ENCODE measurements at regions not wholly inside any gene's neighbourhood (a gene's known extent, or its start where the extent isn't known, plus 50 kb on each side); places are given as distances from the start of the nearest gene placed in this dataset.
"Not testable (repeated sequence)": the region's sequence is repeated elsewhere in the genome, so short reads cannot be mapped to it uniquely, and the experiment has no call there.

DNA sequence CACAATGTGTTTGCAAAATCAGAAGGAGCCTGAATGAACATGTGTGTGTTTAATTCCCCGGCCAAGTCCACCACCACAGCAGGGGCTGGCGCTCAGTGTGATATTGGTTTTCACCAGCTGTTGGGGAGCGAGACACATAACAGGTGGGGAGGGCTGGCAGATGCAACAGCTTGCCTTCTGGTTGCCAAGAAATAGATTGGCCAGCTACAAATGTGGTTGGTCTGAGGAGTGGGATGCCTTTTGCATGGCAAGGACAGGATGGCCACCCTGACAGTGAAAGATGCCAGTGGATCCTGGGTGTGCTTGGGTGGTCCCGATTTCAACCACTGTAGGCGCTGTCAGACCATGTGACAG is 292.5 kb upstream of the FZD8 start:
- Histone ChIP-seq H3K27me3 (replicated peaks in 1 of 2; ENCODE audit: control insufficient read depth in 2 of 2, extremely low read depth in 1 of 2, insufficient read depth in 2 of 2, low read length in 1 of 2) (no peaks in the 10 kb centered on the region), H3K9me3 (no peaks in the 10 kb centered on the region), H3K4me1 (ENCODE audit: control insufficient read depth in 1 of 2, extremely low read depth in 1 of 2, insufficient read depth in 2 of 2, low read length in 2 of 2) (no peaks in the 10 kb centered on the region), H3K4me3 (ENCODE audit: control insufficient read depth in 1 of 2, extremely low read depth in 1 of 2, low read length in 1 of 2) (no peak overlapping the region), H3K27ac (ENCODE audit: low read length) (no peak overlapping the region), H3K36me3 (ENCODE audit: control insufficient read depth in 2 of 2, extremely low read depth in 1 of 2, insufficient read depth in 1 of 2, low read length in 1 of 2) (no peaks in the 10 kb centered on the region)
- DNase-seq: no peak
- H3K27me3 Mint-ChIP-seq: no peaks in the 10 kb centered on the region
- CTCF ChIA-PET: no interaction called here
- H3K9me3 Mint-ChIP-seq: peaks cover 3 to 19% (median 7%) of the 10 kb centered on the region in 3 donors
- no peak overlapping the region for H3K4me3 Mint-ChIP-seq
- ATAC-seq (replicated peaks in 1 of 4): no peak
- H3K36me3 Mint-ChIP-seq: no peaks in the 10 kb centered on the region
- no peaks in the 10 kb centered on the region for H3K4me1 Mint-ChIP-seq
- H3K27ac Mint-ChIP-seq: no peak overlapping the region
- POLR2A ChIA-PET: no interaction called here
- 83% methylated on average over 3 of the region's 5 CpGs for WGBS (ENCODE audit: insufficient coverage)

DNA sequence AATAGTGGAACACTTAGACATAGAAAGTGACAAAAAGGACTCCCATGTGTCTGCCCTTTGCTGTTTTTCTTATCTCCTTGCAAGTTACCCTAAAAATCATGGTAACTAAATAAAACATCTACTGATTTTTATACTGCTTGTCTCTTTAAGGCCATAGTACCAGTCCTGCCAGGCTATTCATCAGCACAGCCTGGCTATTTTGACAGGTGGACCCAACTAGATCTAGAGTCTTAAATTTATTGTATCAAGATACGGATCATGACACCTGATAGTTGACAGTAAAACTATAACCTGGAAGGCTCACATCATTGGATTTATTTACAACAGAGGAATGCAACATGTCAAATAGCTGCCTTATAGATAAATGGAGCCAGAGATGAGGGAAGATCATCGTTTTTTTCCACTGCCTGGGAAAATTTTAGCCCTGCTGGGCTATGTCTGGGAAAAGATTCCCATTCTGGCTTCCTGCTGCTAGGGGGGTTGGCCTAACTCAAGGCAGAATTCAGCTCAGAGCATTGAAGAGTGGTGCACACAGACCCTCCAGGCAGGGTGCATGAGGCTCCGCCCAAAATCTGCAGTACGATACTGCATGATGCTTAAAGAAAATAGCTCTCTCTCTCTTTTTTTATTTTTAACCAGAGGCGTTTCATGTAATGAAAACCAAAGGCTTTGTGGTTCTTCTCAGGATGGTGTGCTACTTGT is 292.0 kb upstream of the FZD8 start:
- H3K4me1 ChIP-seq (ENCODE audit: control insufficient read depth in 1 of 2, extremely low read depth in 1 of 2, insufficient read depth in 2 of 2, low read length in 2 of 2): no peaks in the 10 kb centered on the region
- no peak for ATAC-seq (replicated peaks in 1 of 4)

DNA sequence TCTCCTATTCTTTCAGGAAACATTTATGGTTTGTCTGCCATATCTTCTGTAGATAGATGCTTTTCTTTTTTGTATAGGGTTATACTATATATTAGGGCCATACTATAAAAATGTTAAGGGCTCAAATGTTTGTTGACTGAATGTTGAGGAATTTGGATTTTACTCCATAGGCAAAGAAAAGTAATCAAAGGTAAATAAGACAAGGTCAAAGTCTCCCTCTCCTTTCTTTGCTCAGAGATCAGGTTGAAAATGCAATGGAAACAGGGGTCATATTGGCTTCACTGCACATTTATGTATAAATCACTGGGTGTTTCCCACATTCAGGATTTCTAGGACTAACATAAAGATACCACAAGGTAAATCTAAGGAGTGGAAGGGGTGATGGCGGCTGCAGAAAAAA is 291.4 kb upstream of the FZD8 start:
- no peaks in the 10 kb centered on the region for H3K27me3 Mint-ChIP-seq
- Histone ChIP-seq H3K36me3 (ENCODE audit: control insufficient read depth in 2 of 2, extremely low read depth in 1 of 2, insufficient read depth in 1 of 2, low read length in 1 of 2) (no peaks in the 10 kb centered on the region), H3K27me3 (replicated peaks in 1 of 2; ENCODE audit: control insufficient read depth in 2 of 2, extremely low read depth in 1 of 2, insufficient read depth in 2 of 2, low read length in 1 of 2) (no peaks in the 10 kb centered on the region), H3K4me3 (ENCODE audit: control insufficient read depth in 1 of 2, extremely low read depth in 1 of 2, low read length in 1 of 2) (no peak overlapping the region), H3K9me3 (no peaks in the 10 kb centered on the region), H3K4me1 (ENCODE audit: control insufficient read depth in 1 of 2, extremely low read depth in 1 of 2, insufficient read depth in 2 of 2, low read length in 2 of 2) (no peaks in the 10 kb centered on the region), H3K27ac (ENCODE audit: low read length) (no peak overlapping the region)
- H3K36me3 Mint-ChIP-seq: no peaks in the 10 kb centered on the region
- ATAC-seq (replicated peaks in 1 of 4) (no peak), DNase-seq (no peak)
- CTCF ChIA-PET: no interaction called here
- POLR2A ChIA-PET: no interaction called here
- no CpG with 5 or more reads among the region's 1 CpG for WGBS (ENCODE audit: insufficient coverage)
- H3K4me3 Mint-ChIP-seq: no peak overlapping the region
- H3K4me1 Mint-ChIP-seq: no peaks in the 10 kb centered on the region
- H3K9me3 Mint-ChIP-seq: peaks cover 3 to 19% (median 7%) of the 10 kb centered on the region in 3 donors
- no peak overlapping the region for H3K27ac Mint-ChIP-seq

More for the DNA sequence above, 292.0 kb upstream of the FZD8 start:
- no peaks in the 10 kb centered on the region for H3K27me3 ChIP-seq (replicated peaks in 1 of 2; ENCODE audit: control insufficient read depth in 2 of 2, extremely low read depth in 1 of 2, insufficient read depth in 2 of 2, low read length in 1 of 2)
- CTCF ChIA-PET: no interaction called here
- Mint-ChIP-seq H3K27ac (no peak overlapping the region), H3K27me3 (no peaks in the 10 kb centered on the region), H3K4me1 (no peaks in the 10 kb centered on the region), H3K4me3 (no peak overlapping the region), H3K9me3 (peaks cover 3 to 19% (median 7%) of the 10 kb centered on the region in 3 donors), H3K36me3 (no peaks in the 10 kb centered on the region)
- no peaks in the 10 kb centered on the region for H3K36me3 ChIP-seq (ENCODE audit: control insufficient read depth in 2 of 2, extremely low read depth in 1 of 2, insufficient read depth in 1 of 2, low read length in 1 of 2)
- DNase-seq: no peak
- H3K9me3 ChIP-seq: no peaks in the 10 kb centered on the region
- no peak overlapping the region for H3K27ac ChIP-seq (ENCODE audit: low read length)
- WGBS (ENCODE audit: insufficient coverage): no CpG with 5 or more reads among the region's 5 CpGs
- no peak overlapping the region for H3K4me3 ChIP-seq (ENCODE audit: control insufficient read depth in 1 of 2, extremely low read depth in 1 of 2, low read length in 1 of 2)
- POLR2A ChIA-PET: no interaction called here

DNA sequence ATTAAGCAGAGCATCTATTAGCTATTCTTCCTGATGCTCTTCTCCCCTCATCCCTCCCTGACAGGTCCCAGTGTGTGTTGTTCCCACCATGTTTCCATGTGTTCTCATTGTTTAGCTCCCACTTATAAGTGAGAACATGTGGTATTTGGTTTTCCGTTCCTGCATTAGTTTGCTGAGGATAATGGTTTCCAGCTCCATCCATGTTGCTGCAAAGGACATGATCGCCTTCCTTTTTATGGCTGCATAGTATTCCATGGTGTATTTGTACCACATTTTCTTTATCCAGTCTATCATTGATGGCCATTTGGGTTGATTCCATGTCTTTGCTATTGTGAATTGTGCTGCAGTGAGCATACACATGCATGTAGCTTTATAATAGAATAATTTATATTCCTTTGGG is 287.9 kb upstream of the FZD8 start:
- DNase-seq; H3K4me1 ChIP-seq (ENCODE audit: control insufficient read depth in 1 of 2, extremely low read depth in 1 of 2, insufficient read depth in 2 of 2, low read length in 2 of 2); POLR2A ChIA-PET; H3K4me1 Mint-ChIP-seq; CTCF ChIA-PET; H3K36me3 Mint-ChIP-seq; H3K9me3 Mint-ChIP-seq; H3K4me3 Mint-ChIP-seq; H3K4me3 ChIP-seq (ENCODE audit: control insufficient read depth in 1 of 2, extremely low read depth in 1 of 2, low read length in 1 of 2); H3K36me3 ChIP-seq (ENCODE audit: control insufficient read depth in 2 of 2, extremely low read depth in 1 of 2, insufficient read depth in 1 of 2, low read length in 1 of 2); H3K27me3 Mint-ChIP-seq; ATAC-seq (replicated peaks in 1 of 4); H3K27ac ChIP-seq (ENCODE audit: low read length); H3K27me3 ChIP-seq (replicated peaks in 1 of 2; ENCODE audit: control insufficient read depth in 2 of 2, extremely low read depth in 1 of 2, insufficient read depth in 2 of 2, low read length in 1 of 2); H3K27ac Mint-ChIP-seq; H3K9me3 ChIP-seq: not testable (repeated sequence)
- WGBS (ENCODE audit: insufficient coverage): no CpG with 5 or more reads among the region's 2 CpGs

DNA sequence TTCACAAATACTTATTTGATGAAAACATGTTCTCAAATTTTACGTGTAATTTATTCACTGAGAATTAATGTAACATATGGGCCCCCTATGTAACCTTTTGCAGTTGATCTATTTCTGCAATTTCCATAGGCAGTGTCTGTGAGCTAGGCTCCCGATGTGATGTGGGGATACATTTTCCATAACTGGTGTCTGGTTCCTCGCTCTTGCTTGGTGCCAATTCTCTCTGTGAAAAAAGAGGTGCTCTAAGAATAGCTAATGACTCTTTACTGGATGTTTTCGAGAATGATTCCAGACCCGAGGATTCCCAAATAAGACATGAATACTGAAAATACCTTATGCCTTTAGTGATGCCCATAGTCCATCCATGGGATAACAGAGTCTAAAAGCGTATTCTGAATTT is 286.7 kb upstream of the FZD8 start:
- ATAC-seq (replicated peaks in 1 of 4) (no peak), DNase-seq (no peak)
- ChIA-PET POLR2A (no interaction called here), CTCF (no interaction called here)
- H3K4me3 Mint-ChIP-seq: no peak overlapping the region
- Histone ChIP-seq H3K36me3 (ENCODE audit: control insufficient read depth in 2 of 2, extremely low read depth in 1 of 2, insufficient read depth in 1 of 2, low read length in 1 of 2) (no peaks in the 10 kb centered on the region), H3K27ac (ENCODE audit: low read length) (no peak overlapping the region), H3K27me3 (replicated peaks in 1 of 2; ENCODE audit: control insufficient read depth in 2 of 2, extremely low read depth in 1 of 2, insufficient read depth in 2 of 2, low read length in 1 of 2) (no peaks in the 10 kb centered on the region), H3K4me1 (ENCODE audit: control insufficient read depth in 1 of 2, extremely low read depth in 1 of 2, insufficient read depth in 2 of 2, low read length in 2 of 2) (no peaks in the 10 kb centered on the region), H3K4me3 (ENCODE audit: control insufficient read depth in 1 of 2, extremely low read depth in 1 of 2, low read length in 1 of 2) (no peak overlapping the region), H3K9me3 (no peaks in the 10 kb centered on the region)
- no peaks in the 10 kb centered on the region for H3K27me3 Mint-ChIP-seq
- peaks cover 0 to 4% (median 3%) of the 10 kb centered on the region in 3 donors for H3K9me3 Mint-ChIP-seq
- H3K36me3 Mint-ChIP-seq: no peaks in the 10 kb centered on the region
- H3K27ac Mint-ChIP-seq: no peak overlapping the region
- H3K4me1 Mint-ChIP-seq: no peaks in the 10 kb centered on the region
- 100% methylated on average over 1 of the region's 6 CpGs for WGBS (ENCODE audit: insufficient coverage)

DNA sequence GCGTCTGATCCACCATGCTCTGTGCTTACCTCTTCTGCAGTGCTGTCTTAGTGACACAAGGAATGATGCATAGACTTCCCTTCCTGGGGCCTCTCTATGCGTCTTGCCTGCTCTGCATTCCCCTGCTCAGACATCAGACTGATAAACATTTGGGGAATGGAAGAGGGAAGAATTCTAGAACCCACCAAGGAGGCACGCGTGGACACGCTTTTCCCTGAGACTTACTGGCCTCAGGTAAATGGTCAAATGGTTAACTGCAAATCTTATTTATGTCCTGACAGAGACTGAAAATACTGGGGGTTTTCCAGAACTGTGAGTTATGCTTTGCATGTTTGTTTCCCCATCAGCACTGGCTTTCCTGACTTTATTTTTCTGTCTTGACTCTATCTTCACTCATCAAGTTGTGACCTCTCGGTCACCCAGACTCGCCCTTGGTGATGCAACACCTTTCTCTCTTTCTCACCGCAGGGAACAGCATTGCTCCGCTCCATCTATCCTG is 285.9 kb upstream of the FZD8 start:
- 90% methylated on average over 1 of the region's 9 CpGs for whole genome bisulfite sequencing (ENCODE audit: insufficient coverage)
- H3K4me3 Mint-ChIP-seq: no peak overlapping the region
- H3K27me3 Mint-ChIP-seq: no peaks in the 10 kb centered on the region
- Histone ChIP-seq H3K36me3 (ENCODE audit: control insufficient read depth in 2 of 2, extremely low read depth in 1 of 2, insufficient read depth in 1 of 2, low read length in 1 of 2) (no peaks in the 10 kb centered on the region), H3K4me1 (ENCODE audit: control insufficient read depth in 1 of 2, extremely low read depth in 1 of 2, insufficient read depth in 2 of 2, low read length in 2 of 2) (no peaks in the 10 kb centered on the region), H3K9me3 (no peaks in the 10 kb centered on the region), H3K27ac (ENCODE audit: low read length) (no peak overlapping the region), H3K27me3 (replicated peaks in 1 of 2; ENCODE audit: control insufficient read depth in 2 of 2, extremely low read depth in 1 of 2, insufficient read depth in 2 of 2, low read length in 1 of 2) (no peaks in the 10 kb centered on the region), H3K4me3 (ENCODE audit: control insufficient read depth in 1 of 2, extremely low read depth in 1 of 2, low read length in 1 of 2) (no peak overlapping the region)
- peaks cover 0 to 4% (median 3%) of the 10 kb centered on the region in 3 donors for H3K9me3 Mint-ChIP-seq
- no peaks in the 10 kb centered on the region for H3K4me1 Mint-ChIP-seq
- H3K27ac Mint-ChIP-seq: no peak overlapping the region
- DNase-seq: no peak
- ATAC-seq (replicated peaks in 1 of 4): no peak
- POLR2A ChIA-PET: no interaction called here
- CTCF ChIA-PET: no interaction called here
- H3K36me3 Mint-ChIP-seq: no peaks in the 10 kb centered on the region

DNA sequence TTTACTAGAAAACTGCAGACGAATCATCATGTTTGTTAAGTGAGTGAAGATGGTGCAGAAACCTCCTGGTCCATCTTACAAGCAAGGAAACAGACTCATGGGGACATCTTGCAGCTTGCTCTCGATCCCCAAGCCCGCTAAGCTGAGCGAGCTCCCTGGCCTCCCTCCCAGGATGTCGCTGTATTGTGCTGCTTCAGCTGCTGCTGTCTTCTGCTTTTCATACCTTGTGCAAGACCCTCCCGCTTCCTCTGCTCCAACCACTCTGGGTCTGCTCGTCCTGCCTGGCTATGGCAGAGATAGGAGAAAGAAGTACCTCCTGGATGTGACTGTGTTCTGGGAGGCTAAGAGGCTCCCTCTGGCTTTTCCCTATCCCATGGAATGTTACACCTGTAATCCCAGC is 285.2 kb upstream of the FZD8 start:
- H3K27ac Mint-ChIP-seq: no peak overlapping the region
- DNase-seq (no peak), ATAC-seq (replicated peaks in 1 of 4) (no peak)

More for the DNA sequence above, 285.2 kb upstream of the FZD8 start:
- Mint-ChIP-seq H3K9me3 (peaks cover 0 to 4% (median 3%) of the 10 kb centered on the region in 3 donors), H3K36me3 (no peaks in the 10 kb centered on the region), H3K4me3 (no peak overlapping the region), H3K27me3 (no peaks in the 10 kb centered on the region), H3K4me1 (no peaks in the 10 kb centered on the region)
- POLR2A ChIA-PET: no interaction called here
- Histone ChIP-seq H3K27ac (ENCODE audit: low read length) (no peak overlapping the region), H3K27me3 (replicated peaks in 1 of 2; ENCODE audit: control insufficient read depth in 2 of 2, extremely low read depth in 1 of 2, insufficient read depth in 2 of 2, low read length in 1 of 2) (no peaks in the 10 kb centered on the region), H3K36me3 (ENCODE audit: control insufficient read depth in 2 of 2, extremely low read depth in 1 of 2, insufficient read depth in 1 of 2, low read length in 1 of 2) (no peaks in the 10 kb centered on the region), H3K4me1 (ENCODE audit: control insufficient read depth in 1 of 2, extremely low read depth in 1 of 2, insufficient read depth in 2 of 2, low read length in 2 of 2) (no peaks in the 10 kb centered on the region), H3K9me3 (no peaks in the 10 kb centered on the region), H3K4me3 (ENCODE audit: control insufficient read depth in 1 of 2, extremely low read depth in 1 of 2, low read length in 1 of 2) (no peak overlapping the region)
- CTCF ChIA-PET: no interaction called here
- WGBS (ENCODE audit: insufficient coverage): 65% methylated on average over 3 of the region's 7 CpGs
